ENCODE measurements at regions not wholly inside any gene's neighbourhood (a gene's known extent, or its start where the extent isn't known, plus 50 kb on each side); places are given as distances from the start of the nearest gene placed in this dataset.

DNA sequence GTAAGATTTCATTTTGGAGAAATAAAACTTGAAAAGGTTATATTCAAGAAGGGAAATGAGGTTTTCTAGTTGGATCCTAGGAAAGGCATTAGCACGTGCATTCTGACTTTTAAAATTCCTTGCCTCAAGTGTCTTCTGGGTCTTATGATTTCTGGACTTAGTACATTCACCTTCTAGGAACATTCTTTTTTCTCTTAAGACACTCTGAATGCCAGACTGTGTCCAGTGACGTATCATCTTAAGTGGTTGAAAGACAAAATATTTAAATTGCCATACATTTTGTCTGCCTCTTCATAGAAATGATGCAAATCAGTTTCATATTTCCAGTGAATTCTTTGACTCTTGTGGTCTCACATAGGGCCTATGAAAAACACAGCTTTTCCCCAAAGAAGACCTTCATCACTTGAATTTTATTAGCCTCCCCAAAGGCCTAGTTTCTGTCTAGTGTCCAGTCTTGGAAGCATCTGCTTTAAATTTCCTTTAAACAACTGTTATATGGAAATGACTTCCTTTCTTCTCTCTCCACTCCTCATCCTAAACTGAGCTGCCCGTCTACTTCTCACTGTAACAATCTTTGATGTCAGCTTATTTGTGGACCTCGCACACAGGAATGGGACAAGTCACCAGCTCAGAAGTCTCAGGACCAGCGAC lies 187.2 kb downstream of the HLX start:
- TF ChIP-seq POLR2AphosphoS5 (IDR thresholded peaks at IDR 0.05) (no peak), POLR2A (IDR thresholded peaks at IDR 0.05) (no peak)

All from upper lobe of left lung (tissue), 4 donors.